Fibroblast of mammary gland (primary cell): ENCODE measurements at regions not wholly inside any gene's neighbourhood (a gene's known extent, or its start where the extent isn't known, plus 50 kb on each side); places are given as distances from the start of the nearest gene placed in this dataset.

Experiments
- DNase-seq: peaks from one replicate; pipeline ENCODE4 v3.0.0-alpha.2; 2010; ENCODE audit warnings: low read depth
- H3K4me3 ChIP-seq: 2 replicates; pipeline ENCODE4 v1.5.1; 2011; ENCODE audit warnings: low read depth, mild to moderate bottlenecking, low read length, moderate library complexity; ENCODE audit not compliant: control insufficient read depth
- TF ChIP-seq, protein P1 (sequence below): conservative IDR thresholded peaks from 2 replicates; pipeline ENCODE4 v1.5.1; 2011; ENCODE audit warnings: low read depth, low read length, inconsistent platforms; ENCODE audit not compliant: control insufficient read depth, insufficient read depth

DNA sequence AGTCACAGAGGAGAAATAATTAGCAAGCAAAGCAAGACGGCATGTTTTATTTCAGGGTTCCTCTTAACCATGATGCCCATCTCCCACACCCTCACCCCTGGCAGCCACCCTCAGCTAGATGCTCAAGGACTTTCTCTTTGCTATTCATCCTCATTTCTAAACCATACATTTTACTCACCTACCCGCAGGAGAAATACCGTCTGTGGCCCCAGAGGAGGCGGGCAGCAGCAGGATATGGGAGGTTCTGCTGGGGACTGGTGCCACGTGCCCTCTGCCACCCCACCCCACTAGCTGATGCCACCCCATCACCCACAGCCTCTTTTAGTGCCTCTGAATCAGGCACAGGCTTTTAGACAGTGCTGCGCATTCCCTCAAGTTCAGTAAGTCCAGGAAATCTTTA lies 168.7 kb upstream of the ITGB1 start:
- no peak overlapping the region for H3K4me3 ChIP-seq
- no peak for DNase-seq
- TF ChIP-seq, protein P1, sequence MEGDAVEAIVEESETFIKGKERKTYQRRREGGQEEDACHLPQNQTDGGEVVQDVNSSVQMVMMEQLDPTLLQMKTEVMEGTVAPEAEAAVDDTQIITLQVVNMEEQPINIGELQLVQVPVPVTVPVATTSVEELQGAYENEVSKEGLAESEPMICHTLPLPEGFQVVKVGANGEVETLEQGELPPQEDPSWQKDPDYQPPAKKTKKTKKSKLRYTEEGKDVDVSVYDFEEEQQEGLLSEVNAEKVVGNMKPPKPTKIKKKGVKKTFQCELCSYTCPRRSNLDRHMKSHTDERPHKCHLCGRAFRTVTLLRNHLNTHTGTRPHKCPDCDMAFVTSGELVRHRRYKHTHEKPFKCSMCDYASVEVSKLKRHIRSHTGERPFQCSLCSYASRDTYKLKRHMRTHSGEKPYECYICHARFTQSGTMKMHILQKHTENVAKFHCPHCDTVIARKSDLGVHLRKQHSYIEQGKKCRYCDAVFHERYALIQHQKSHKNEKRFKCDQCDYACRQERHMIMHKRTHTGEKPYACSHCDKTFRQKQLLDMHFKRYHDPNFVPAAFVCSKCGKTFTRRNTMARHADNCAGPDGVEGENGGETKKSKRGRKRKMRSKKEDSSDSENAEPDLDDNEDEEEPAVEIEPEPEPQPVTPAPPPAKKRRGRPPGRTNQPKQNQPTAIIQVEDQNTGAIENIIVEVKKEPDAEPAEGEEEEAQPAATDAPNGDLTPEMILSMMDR: no peak

DNA sequence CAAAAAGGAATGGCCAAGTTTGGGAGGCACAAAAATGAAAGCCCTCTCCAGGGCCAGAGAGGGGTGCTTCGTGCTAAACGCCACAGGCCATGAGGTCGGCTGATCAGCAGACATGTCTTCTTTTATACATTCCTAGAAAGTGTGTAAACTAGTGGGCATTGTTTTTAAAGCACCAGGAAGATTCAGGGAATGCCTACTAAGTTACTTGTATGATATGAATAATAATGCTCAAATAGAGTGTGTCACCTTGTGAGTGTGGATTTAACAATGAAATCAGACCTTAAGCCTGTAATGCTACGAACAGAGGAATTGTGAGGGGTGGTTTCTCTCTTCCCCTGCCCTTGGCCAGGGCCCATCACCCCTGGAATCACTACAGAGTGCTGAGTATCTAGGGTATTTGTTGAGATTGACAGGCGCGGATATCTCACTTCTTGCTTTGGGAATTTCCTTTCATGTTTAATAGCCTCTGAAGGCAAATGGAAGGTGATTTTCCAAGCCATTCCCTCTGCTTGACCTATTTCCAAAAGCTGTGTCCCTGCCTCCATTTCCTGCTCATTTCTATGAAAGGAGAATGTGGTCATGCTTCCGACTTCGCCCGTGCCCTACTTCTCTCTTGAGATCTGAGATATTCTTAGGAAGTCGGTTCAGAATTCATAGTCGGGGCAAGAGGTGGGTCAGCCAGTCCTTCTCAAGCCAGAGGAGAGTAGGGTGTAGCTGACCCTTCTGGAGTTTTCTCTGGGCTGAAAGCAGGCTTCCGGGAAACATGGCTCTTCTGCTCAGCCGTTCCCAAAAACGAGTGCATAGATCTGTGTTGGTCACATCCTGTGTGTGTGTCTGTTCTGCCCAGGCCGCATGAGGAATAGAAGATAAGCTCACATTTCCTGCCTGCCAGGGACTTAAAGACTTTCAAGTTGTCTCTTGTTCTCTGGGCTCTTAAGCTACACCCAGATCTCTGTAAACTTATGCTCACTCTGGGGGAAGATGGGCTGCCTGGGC lies 167.8 kb upstream of the ITGB1 start:
- TF ChIP-seq, protein P1: no peak
- DNase-seq: no peak
- no peak overlapping the region for H3K4me3 ChIP-seq

GRCh38 chr10:33125111-33125510 lies 167.1 kb upstream of the ITGB1 start:
- TF ChIP-seq, protein P1: no peak
- no peak for DNase-seq
- H3K4me3 ChIP-seq: no peak overlapping the region

DNA sequence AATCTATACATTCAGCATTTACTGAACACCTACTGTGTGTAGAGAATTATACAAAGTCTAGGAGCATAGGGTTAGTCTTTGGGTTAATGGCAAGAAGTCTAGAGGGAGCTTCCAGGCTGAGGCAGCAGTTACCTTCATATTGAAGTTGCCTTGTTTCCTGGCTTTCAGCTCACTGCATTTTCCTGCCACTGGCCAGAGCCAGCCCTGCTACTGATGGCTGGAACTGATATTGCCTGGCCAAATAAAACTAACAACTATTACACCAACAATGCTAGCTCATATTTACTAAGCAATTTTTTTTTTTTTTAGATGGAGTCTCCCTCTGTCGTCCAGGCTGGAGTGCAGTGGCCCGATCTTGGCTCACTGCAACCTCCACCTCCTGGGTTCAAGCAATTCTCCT lies 165.7 kb upstream of the ITGB1 start:
- TF ChIP-seq, protein P1: no peak
- DNase-seq: no peak

GRCh38 chr10:33122014-33122809 lies 164.2 kb upstream of the ITGB1 start:
- H3K4me3 ChIP-seq: no peak overlapping the region
- peak; percentile 58 for DNase-seq
- TF ChIP-seq, protein P1: no peak

More for the DNA sequence above, 165.7 kb upstream of the ITGB1 start:
- H3K4me3 ChIP-seq: no peak overlapping the region

GRCh38 chr10:33120700-33121099 lies 162.7 kb upstream of the ITGB1 start:
- no peak overlapping the region for H3K4me3 ChIP-seq
- no peak for DNase-seq
- TF ChIP-seq, protein P1: no peak
